ENCODE measurements at regions not wholly inside any gene's neighbourhood (a gene's known extent, or its start where the extent isn't known, plus 50 kb on each side); places are given as distances from the start of the nearest gene placed in this dataset.
A peak's percentile ranks its signal among the peaks of the same experiment; 100 is the strongest.

GRCh38 chrX:35858361-35858760 is 60.2 kb downstream of the MAGEB16 start:
- peak; percentile 0 for DNase-seq

DNA sequence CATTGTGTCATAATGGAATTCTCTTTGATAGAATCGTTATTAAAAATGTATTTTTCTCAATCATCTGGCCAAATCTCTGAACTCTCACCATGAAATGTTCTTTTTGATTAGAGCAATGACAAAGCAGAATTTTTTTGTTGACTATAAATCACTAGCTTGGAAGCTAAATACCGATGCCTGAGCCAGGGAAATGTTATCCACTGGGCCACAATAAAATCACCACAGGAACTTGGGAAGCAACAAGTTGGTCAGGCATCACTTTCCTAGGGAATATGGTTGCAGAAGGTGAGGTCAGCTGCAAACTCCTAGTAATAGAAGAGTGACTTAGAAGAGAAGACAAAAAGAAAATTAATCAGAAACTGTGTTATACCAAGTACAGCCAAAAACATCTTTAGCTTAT is 60.6 kb upstream of the CFAP47 start:
- no peak for DNase-seq

DNA sequence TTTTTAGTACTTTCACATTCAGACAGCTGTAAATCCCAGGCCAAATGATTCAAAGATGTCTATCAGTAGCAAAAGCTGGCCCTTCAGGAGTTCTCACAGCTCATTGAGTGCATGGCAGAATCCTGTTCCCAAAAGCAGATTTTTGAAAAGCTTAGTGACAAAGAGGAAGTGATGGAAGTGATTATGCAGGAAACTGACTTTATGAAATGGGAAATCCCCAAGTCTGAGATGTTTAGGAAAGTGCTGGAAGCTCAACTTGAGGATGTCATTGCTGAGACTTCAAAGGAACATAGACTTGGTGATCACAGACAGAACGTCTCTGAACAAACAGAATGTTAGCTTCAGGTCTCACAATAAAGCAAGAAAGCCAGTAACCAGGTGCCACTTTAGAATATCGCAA is 51.0 kb upstream of the CFAP47 start:
- no peak for DNase-seq
